ENCODE measurements at regions not wholly inside any gene's neighbourhood (a gene's known extent, or its start where the extent isn't known, plus 50 kb on each side); places are given as distances from the start of the nearest gene placed in this dataset.

GRCh38 chr3:132262305-132262704 lies 54.9 kb upstream of the ACP3 start:
- Histone ChIP-seq H3K79me2 (ENCODE audit: insufficient read depth, low read length) (no peaks in the 10 kb centered on the region), H3K27me3 (ENCODE audit: insufficient read depth, low read length) (no peaks in the 10 kb centered on the region), H3K4me3 (ENCODE audit: insufficient read depth, low read length) (no peak overlapping the region), H4K20me1 (ENCODE audit: insufficient read depth, low read length) (no peaks in the 10 kb centered on the region), H3K36me3 (ENCODE audit: insufficient read depth, low read length) (no peaks in the 10 kb centered on the region), H3K4me1 (ENCODE audit: insufficient read depth, low read length) (no peaks in the 10 kb centered on the region), H3K9me3 (ENCODE audit: low read depth, low read length) (no peaks in the 10 kb centered on the region), H2AFZ (ENCODE audit: low read length) (no peak overlapping the region), H3K27ac (ENCODE audit: low read depth, low read length) (no peak overlapping the region), H3K4me2 (ENCODE audit: insufficient read depth, low read length) (no peak overlapping the region)
- TF ChIP-seq CTCF (IDR thresholded peaks at IDR 0.05; ENCODE audit: extremely low read depth, low read depth, low read length): no peak
- DNase-seq (ENCODE audit: insufficient read length, low spot score, missing footprints): no peak

- Histone ChIP-seq H3K4me1 (ENCODE audit: insufficient read depth, low read length) (no peaks in the 10 kb centered on the region), H4K20me1 (ENCODE audit: insufficient read depth, low read length) (no peaks in the 10 kb centered on the region), H3K4me2 (ENCODE audit: insufficient read depth, low read length) (no peak overlapping the region), H2AFZ (ENCODE audit: low read length) (no peak overlapping the region), H3K79me2 (ENCODE audit: insufficient read depth, low read length) (no peaks in the 10 kb centered on the region), H3K9me3 (ENCODE audit: low read depth, low read length) (no peaks in the 10 kb centered on the region), H3K4me3 (ENCODE audit: insufficient read depth, low read length) (no peak overlapping the region), H3K36me3 (ENCODE audit: insufficient read depth, low read length) (no peaks in the 10 kb centered on the region), H3K27ac (ENCODE audit: low read depth, low read length) (no peak overlapping the region), H3K27me3 (ENCODE audit: insufficient read depth, low read length) (no peaks in the 10 kb centered on the region)
- no peak for TF ChIP-seq CTCF (IDR thresholded peaks at IDR 0.05; ENCODE audit: extremely low read depth, low read depth, low read length)
- no peak for DNase-seq (ENCODE audit: insufficient read length, low spot score, missing footprints)
These were observed 54.3 kb upstream of the ACP3 start for GRCh38 chr3:132262956-132263355.

- no peaks in the 10 kb centered on the region for H3K4me1 ChIP-seq (ENCODE audit: insufficient read depth, low read length)
- no peaks in the 10 kb centered on the region for H3K79me2 ChIP-seq (ENCODE audit: insufficient read depth, low read length)
- TF ChIP-seq CTCF (IDR thresholded peaks at IDR 0.05; ENCODE audit: extremely low read depth, low read depth, low read length): no peak
- DNase-seq (ENCODE audit: insufficient read length, low spot score, missing footprints): no peak
- no peaks in the 10 kb centered on the region for H3K27me3 ChIP-seq (ENCODE audit: insufficient read depth, low read length)
- no peak overlapping the region for H3K4me3 ChIP-seq (ENCODE audit: insufficient read depth, low read length)
- no peak overlapping the region for H2AFZ ChIP-seq (ENCODE audit: low read length)
- no peaks in the 10 kb centered on the region for H4K20me1 ChIP-seq (ENCODE audit: insufficient read depth, low read length)
- no peaks in the 10 kb centered on the region for H3K9me3 ChIP-seq (ENCODE audit: low read depth, low read length)
- no peak overlapping the region for H3K4me2 ChIP-seq (ENCODE audit: insufficient read depth, low read length)
- no peak overlapping the region for H3K27ac ChIP-seq (ENCODE audit: low read depth, low read length)
- no peaks in the 10 kb centered on the region for H3K36me3 ChIP-seq (ENCODE audit: insufficient read depth, low read length)
These were observed 52.2 kb upstream of the ACP3 start for GRCh38 chr3:132265028-132265427.

GRCh38 chr3:132265488-132265887 lies 51.7 kb upstream of the ACP3 start:
- Histone ChIP-seq H3K27ac (ENCODE audit: low read depth, low read length) (no peak overlapping the region), H3K4me2 (ENCODE audit: insufficient read depth, low read length) (no peak overlapping the region), H2AFZ (ENCODE audit: low read length) (no peak overlapping the region), H3K79me2 (ENCODE audit: insufficient read depth, low read length) (no peaks in the 10 kb centered on the region), H3K4me1 (ENCODE audit: insufficient read depth, low read length) (no peaks in the 10 kb centered on the region), H3K27me3 (ENCODE audit: insufficient read depth, low read length) (no peaks in the 10 kb centered on the region), H3K9me3 (ENCODE audit: low read depth, low read length) (no peaks in the 10 kb centered on the region), H4K20me1 (ENCODE audit: insufficient read depth, low read length) (no peaks in the 10 kb centered on the region), H3K36me3 (ENCODE audit: insufficient read depth, low read length) (no peaks in the 10 kb centered on the region), H3K4me3 (ENCODE audit: insufficient read depth, low read length) (no peak overlapping the region)
- no peak for DNase-seq (ENCODE audit: insufficient read length, low spot score, missing footprints)
- TF ChIP-seq CTCF (IDR thresholded peaks at IDR 0.05; ENCODE audit: extremely low read depth, low read depth, low read length): no peak
